PC-3 (cell line): ENCODE measurements at regions not wholly inside any gene's neighbourhood (a gene's known extent, or its start where the extent isn't known, plus 50 kb on each side); places are given as distances from the start of the nearest gene placed in this dataset.

Source experiments
- ATAC-seq: fragments of 200-7000 bp; cut with Tn5 transposase; 2 replicates; pipeline ENCODE4 v1.9.1; 2020; ENCODE audit warnings: mild to moderate bottlenecking, moderate library complexity
- BruUV-seq: library from RNA; stranded (reverse); fragments of 400-500 nt; replicated peaks from 2 replicates; lab custom pipeline; 2021; lab: Mats Ljungman, UMichigan
- CTCF ChIA-PET: fragments of 300-600 bp; sonication (Branson Sonifier 250); formaldehyde crosslinking; loops from one replicate; lab custom pipeline; 2022; ENCODE audit warnings: antibody characterized with exemption; lab: Charles Lee
- POLR2A ChIA-PET: fragments of 300-600 bp; sonication (Branson Sonifier 250); formaldehyde crosslinking; loops from one replicate; lab custom pipeline; 2022; ENCODE audit warnings: antibody characterized with exemption; ENCODE audit not compliant: unreplicated experiment; lab: Charles Lee
- DNase-seq: peaks from one replicate; pipeline ENCODE4 v3.0.0-alpha.2; 2015
- H2AFZ ChIP-seq: fragments of 300-600 bp; sonication (generic); 2 replicates; pipeline ENCODE4 v1.6.0; 2016; ENCODE audit warnings: antibody characterized with exemption, low read length
- H3F3A ChIP-seq: fragments of 300-600 bp; sonication (generic); one replicate; pipeline ENCODE4 v1.6.0; 2017; ENCODE audit warnings: antibody characterized with exemption, low read length, control low read depth, mild to moderate bottlenecking; ENCODE audit not compliant: unreplicated experiment
- H3K27ac ChIP-seq: fragments of 300-600 bp; sonication (generic); 2 replicates; pipeline ENCODE4 v1.5.1; 2016; ENCODE audit warnings: mild to moderate bottlenecking, low read length
- H3K27me3 ChIP-seq: fragments of 300-600 bp; sonication (generic); 2 replicates; pipeline ENCODE4 v1.6.1; 2016; ENCODE audit warnings: low read length, mixed read lengths
- H3K36me3 ChIP-seq: fragments of 300-600 bp; sonication (generic); 2 replicates; pipeline ENCODE4 v1.6.1; 2016; ENCODE audit warnings: low read depth, mixed run types, low read length, mixed read lengths
- H3K4me1 ChIP-seq: fragments of 300-600 bp; sonication (generic); 2 replicates; pipeline ENCODE4 v1.5.1; 2016; ENCODE audit warnings: low read length; ENCODE audit not compliant: insufficient read depth
- H3K4me2 ChIP-seq: fragments of 300-600 bp; sonication (generic); 2 replicates; pipeline ENCODE4 v1.6.0; 2016; ENCODE audit warnings: low read length
- H3K4me3 ChIP-seq: fragments of 300-600 bp; sonication (generic); 2 replicates; pipeline ENCODE4 v1.5.1; 2016; ENCODE audit warnings: mild to moderate bottlenecking, low read length, mixed read lengths
- H3K79me2 ChIP-seq: fragments of 300-600 bp; sonication (generic); 2 replicates; pipeline ENCODE4 v1.6.1; 2017; ENCODE audit warnings: low read length, mixed read lengths
- H3K9ac ChIP-seq: fragments of 300-600 bp; sonication (generic); 2 replicates; pipeline ENCODE4 v1.6.0; 2016; ENCODE audit warnings: mild to moderate bottlenecking, low read length
- H3K9me2 ChIP-seq: fragments of 300-600 bp; sonication (generic); replicated peaks from 2 replicates; pipeline ENCODE4 v1.6.1; 2016; ENCODE audit warnings: mixed run types, low read length, mixed read lengths
- H3K9me3 ChIP-seq: fragments of 300-600 bp; sonication (generic); 2 replicates; pipeline ENCODE4 v1.6.1; 2016; ENCODE audit warnings: low read length, mixed read lengths
- H4K20me1 ChIP-seq: fragments of 300-600 bp; sonication (generic); 2 replicates; pipeline ENCODE4 v1.6.1; 2016; ENCODE audit warnings: low read length, mixed read lengths
- CTCF ChIP-seq: fragments of 300-600 bp; sonication (generic); conservative IDR thresholded peaks from 2 replicates; pipeline ENCODE4 v1.5.1; 2017; ENCODE audit warnings: antibody characterized with exemption, low read depth, mild to moderate bottlenecking, low read length
- EZH2 ChIP-seq: fragments of 300-600 bp; sonication (generic); IDR thresholded peaks from one replicate; pipeline ENCODE4 v1.6.1; 2017; ENCODE audit warnings: antibody characterized with exemption, mild to moderate bottlenecking, low read length; ENCODE audit not compliant: unreplicated experiment
- EZH2phosphoT487 ChIP-seq: fragments of 300-600 bp; sonication (generic); IDR thresholded peaks from 2 replicates; pipeline ENCODE4 v1.6.1; 2018; ENCODE audit warnings: mild to moderate bottlenecking, antibody characterized with exemption, low read length, borderline replicate concordance
- intact Hi-C: fragments of 100-400 bp; cut with micrococcal nuclease; formaldehyde crosslinking; loops from 2 replicates; pipeline ENCODE4 v1.9.0; 2023

GRCh38 chr16:51500306-51500705, 349.2 kb upstream of the SALL1 start:
- no peak for ATAC-seq
- Histone ChIP-seq H3K79me2 (no peaks in the 10 kb centered on the region), H4K20me1 (no peaks in the 10 kb centered on the region), H3K27ac (no peak overlapping the region), H3K4me1 (no peaks in the 10 kb centered on the region), H3K4me2 (no peak overlapping the region), H3K4me3 (no peak overlapping the region), H3K27me3 (no peaks in the 10 kb centered on the region), H3K9me3 (no peaks in the 10 kb centered on the region), H2AFZ (no peak overlapping the region), H3K9ac (no peak overlapping the region), H3K36me3 (no peaks in the 10 kb centered on the region), H3F3A (no peaks in the 10 kb centered on the region), H3K9me2 (no peaks in the 10 kb centered on the region)
- DNase-seq = no peak
- CTCF ChIA-PET = no interaction called here
- BruUV-seq = no TSS peak
- POLR2A ChIA-PET = no interaction called here
- no peak for TF ChIP-seq EZH2phosphoT487
- no peak for TF ChIP-seq CTCF
- TF ChIP-seq EZH2 = no peak
- intact Hi-C loops = no loop called here

- ChIA-PET CTCF (no interaction called here), POLR2A (no interaction called here)
- no peaks in the 10 kb centered on the region for H3K9me2 ChIP-seq
- DNase-seq (no peak), ATAC-seq (no peak)
- no peak overlapping the region for H3K9ac ChIP-seq
- no peaks in the 10 kb centered on the region for H3K36me3 ChIP-seq
- no peaks in the 10 kb centered on the region for H4K20me1 ChIP-seq
- H3F3A ChIP-seq = no peaks in the 10 kb centered on the region
- H3K4me1 ChIP-seq = no peaks in the 10 kb centered on the region
- H2AFZ ChIP-seq = no peak overlapping the region
- intact Hi-C loops = no loop called here
- H3K4me2 ChIP-seq = no peak overlapping the region
- no peaks in the 10 kb centered on the region for H3K9me3 ChIP-seq
- H3K79me2 ChIP-seq = no peaks in the 10 kb centered on the region
- no peak overlapping the region for H3K27ac ChIP-seq
- no peak overlapping the region for H3K4me3 ChIP-seq
- H3K27me3 ChIP-seq = no peaks in the 10 kb centered on the region
- BruUV-seq = no TSS peak
- TF ChIP-seq EZH2phosphoT487 = no peak
- no peak for TF ChIP-seq EZH2
Measured at GRCh38 chr16:51497541-51498211, 346.6 kb upstream of the SALL1 start.

- ATAC-seq (no peak), DNase-seq (no peak)
- Histone ChIP-seq H3K4me1 (no peaks in the 10 kb centered on the region), H3K36me3 (no peaks in the 10 kb centered on the region), H3K9me2 (no peaks in the 10 kb centered on the region), H3K9me3 (no peaks in the 10 kb centered on the region), H3K27ac (no peak overlapping the region), H3K27me3 (no peaks in the 10 kb centered on the region), H4K20me1 (no peaks in the 10 kb centered on the region), H3K4me3 (no peak overlapping the region), H3K79me2 (no peaks in the 10 kb centered on the region), H3K4me2 (no peak overlapping the region), H2AFZ (no peak overlapping the region), H3K9ac (no peak overlapping the region), H3F3A (no peaks in the 10 kb centered on the region)
- ChIA-PET CTCF (no interaction called here), POLR2A (no interaction called here)
- TF ChIP-seq CTCF = no peak
- TF ChIP-seq EZH2phosphoT487 = no peak
- no peak for TF ChIP-seq EZH2
- BruUV-seq = no TSS peak
- intact Hi-C loops = no loop called here
Measured at GRCh38 chr16:51490866-51491265, 339.8 kb upstream of the SALL1 start.
